H1 (cell line): ENCODE measurements at regions not wholly inside any gene's neighbourhood (a gene's known extent, or its start where the extent isn't known, plus 50 kb on each side); places are given as distances from the start of the nearest gene placed in this dataset.

ENCODE experiments used
- CTCF ChIA-PET: fragments of 300-600 bp; sonication (Branson Sonifier 250); formaldehyde crosslinking; loops from one replicate; lab custom pipeline; 2021; ENCODE audit not compliant: partially characterized antibody; lab: Charles Lee
- POLR2A ChIA-PET: fragments of 300-600 bp; sonication (Branson Sonifier 250); formaldehyde crosslinking; loops from one replicate; lab custom pipeline; 2021; ENCODE audit warnings: inconsistent platforms; ENCODE audit not compliant: partially characterized antibody; lab: Charles Lee
- DNase-seq, 2 experiments: peaks; one replicate each; pipeline versions ENCODE4 v3.0.0 to v3.0.0-alpha.2; 2010 to 2022; ENCODE audit warnings: low spot score in 2 of 2, low read depth in 1 of 2, mixed read lengths in 1 of 2
- FAIRE-seq: peaks from 2 replicates; lab custom pipeline; 2011; peaks lifted over from hg19 to GRCh38; lab: Jason Lieb, UNC
- H2AFZ ChIP-seq: 2 replicates; pipeline ENCODE4 v1.8.1; 2012; ENCODE audit warnings: low read length, inconsistent platforms
- H2AK5ac ChIP-seq: 2 replicates; pipeline ENCODE4 v1.6.1; 2013; ENCODE audit warnings: low read depth, low read length
- H2BK120ac ChIP-seq: replicated peaks from 2 replicates; pipeline ENCODE3; 2013; ENCODE audit warnings: low read depth, low read length, inconsistent platforms
- H2BK12ac ChIP-seq: 2 replicates; pipeline ENCODE4 v1.6.1; 2013; ENCODE audit warnings: low read depth, low read length
- H2BK15ac ChIP-seq: 2 replicates; pipeline ENCODE4 v1.6.1; 2013; ENCODE audit warnings: low read length
- H2BK20ac ChIP-seq: 2 replicates; pipeline ENCODE4 v1.6.1; 2013; ENCODE audit warnings: low read length
- H2BK5ac ChIP-seq: 2 replicates; pipeline ENCODE4 v1.6.1; 2013; ENCODE audit warnings: low read depth, low read length
- H3K14ac ChIP-seq: 2 replicates; pipeline ENCODE4 v1.6.1; 2013; ENCODE audit warnings: inconsistent platforms; ENCODE audit not compliant: insufficient read length
- H3K18ac ChIP-seq: 2 replicates; pipeline ENCODE4 v1.6.1; 2013; ENCODE audit warnings: low read length; ENCODE audit errors: extremely low read depth
- H3K23ac ChIP-seq: 2 replicates; pipeline ENCODE4 v1.6.1; 2013; ENCODE audit warnings: inconsistent platforms; ENCODE audit not compliant: insufficient read length
- H3K23me2 ChIP-seq: 2 replicates; pipeline ENCODE4 v1.6.1; 2013; ENCODE audit warnings: low read depth, low read length
- H3K27ac ChIP-seq: 2 replicates; pipeline ENCODE4 v1.6.1; 2011; ENCODE audit warnings: low read depth, low read length, inconsistent platforms
- H3K27me3 ChIP-seq, 4 experiments: replicated peaks in 1 of 4; 1 replicate in 1 of 4; 2 replicates in 3 of 4; pipeline versions ENCODE4 v1.6.1 to v1.8.1; 2011 to 2013; ENCODE audit warnings: low read length in 3 of 4, mild to moderate bottlenecking in 3 of 4, inconsistent platforms in 2 of 4, mixed read lengths in 2 of 4, moderate library complexity in 1 of 4; ENCODE audit not compliant: control insufficient read depth in 3 of 4, insufficient read depth in 3 of 4; ENCODE audit errors: extremely low read depth in 1 of 4
- H3K36me3 ChIP-seq, 4 experiments: 2 replicates each; pipeline versions ENCODE4 v1.6.1 to v1.8.1; 2011 to 2013; ENCODE audit warnings: mild to moderate bottlenecking in 4 of 4, low read length in 3 of 4, moderate library complexity in 2 of 4, control low read depth in 1 of 4, inconsistent platforms in 1 of 4; ENCODE audit not compliant: insufficient read depth in 4 of 4, control insufficient read depth in 2 of 4
- H3K4ac ChIP-seq: replicated peaks from 2 replicates; pipeline ENCODE3; 2013; ENCODE audit warnings: low read length, low read depth, mixed read lengths, inconsistent platforms; ENCODE audit not compliant: insufficient read length
- H3K4me1 ChIP-seq, 4 experiments: replicated peaks in 1 of 4; 1 replicate in 1 of 4; 2 replicates in 3 of 4; pipeline versions ENCODE4 v1.6.1 to v1.8.1; 2011 to 2013; ENCODE audit warnings: low read length in 3 of 4, inconsistent platforms in 2 of 4, mixed read lengths in 1 of 4; ENCODE audit not compliant: insufficient read depth in 4 of 4, control insufficient read depth in 3 of 4
- H3K4me2 ChIP-seq, 2 experiments: 2 replicates each; pipeline versions ENCODE4 v1.6.1 to v1.8.1; 2011 to 2013; ENCODE audit warnings: low read depth in 2 of 2, low read length in 2 of 2, control low read depth in 1 of 2, inconsistent platforms in 1 of 2, mild to moderate bottlenecking in 1 of 2; ENCODE audit not compliant: insufficient read depth in 1 of 2
- H3K4me3 ChIP-seq, 4 experiments: fragments of 200-600, 300-600 bp in 1 of 4; sonication (generic), shearing (Covaris generic), sonication (Bioruptor Twin) in 1 of 4; 2 replicates each; pipeline versions ENCODE4 v1.5.1 to v1.8.1; 2011 to 2016; ENCODE audit warnings: low read length in 4 of 4, low read depth in 3 of 4, control low read depth in 2 of 4, inconsistent platforms in 2 of 4, mild to moderate bottlenecking in 2 of 4, mixed read lengths in 1 of 4, moderate library complexity in 1 of 4; ENCODE audit not compliant: insufficient read depth in 2 of 4; ENCODE audit errors: extremely low read depth in 1 of 4
- H3K56ac ChIP-seq: replicated peaks from 2 replicates; pipeline ENCODE3; 2013; ENCODE audit warnings: low read depth, mild to moderate bottlenecking, mixed read lengths, low read length, inconsistent platforms; ENCODE audit not compliant: insufficient read length
- H3K79me1 ChIP-seq: 2 replicates; pipeline ENCODE4 v1.6.1; 2013; ENCODE audit warnings: low read depth, low read length, control low read depth
- H3K79me2 ChIP-seq, 2 experiments: 2 replicates each; pipeline versions ENCODE4 v1.6.1 to v1.8.1; 2012 to 2013; ENCODE audit warnings: low read length in 2 of 2, mild to moderate bottlenecking in 2 of 2, inconsistent platforms in 1 of 2; ENCODE audit not compliant: insufficient read depth in 2 of 2, control insufficient read depth in 1 of 2
- H3K9ac ChIP-seq, 4 experiments: replicated peaks in 1 of 4; 1 replicate in 1 of 4; 2 replicates in 3 of 4; pipeline versions ENCODE4 v1.6.1 to v1.8.1; 2011 to 2013; ENCODE audit warnings: low read depth in 3 of 4, low read length in 3 of 4, control low read depth in 2 of 4, mild to moderate bottlenecking in 2 of 4, moderate library complexity in 2 of 4, inconsistent platforms in 1 of 4; ENCODE audit errors: extremely low read depth in 1 of 4
- H3K9me3 ChIP-seq, 2 experiments: 2 replicates each; pipeline versions ENCODE4 v1.6.1 to v1.8.1; 2012 to 2013; ENCODE audit warnings: mild to moderate bottlenecking in 2 of 2, moderate library complexity in 2 of 2, control low read depth in 1 of 2, inconsistent platforms in 1 of 2, low read depth in 1 of 2, low read length in 1 of 2, mixed read lengths in 1 of 2; ENCODE audit not compliant: insufficient read depth in 2 of 2
- H4K20me1 ChIP-seq, 2 experiments: replicated peaks in 1 of 2; 2 replicates each; pipeline versions ENCODE3 to v1.8.1; 2011 to 2013; ENCODE audit warnings: inconsistent platforms in 2 of 2, low read length in 2 of 2, mild to moderate bottlenecking in 1 of 2; ENCODE audit not compliant: insufficient read depth in 2 of 2, control insufficient read depth in 1 of 2
- H4K5ac ChIP-seq: 2 replicates; pipeline ENCODE4 v1.6.1; 2013; ENCODE audit warnings: low read length, low read depth, mixed read lengths, inconsistent platforms; ENCODE audit not compliant: insufficient read length
- H4K8ac ChIP-seq: 2 replicates; pipeline ENCODE4 v1.8.0; 2013; ENCODE audit warnings: mild to moderate bottlenecking, moderate library complexity, low read length, inconsistent platforms; ENCODE audit not compliant: insufficient read depth; ENCODE audit errors: extremely low read depth
- H4K91ac ChIP-seq: replicated peaks from 2 replicates; pipeline ENCODE3; 2013; ENCODE audit warnings: low read length, mixed read lengths, inconsistent platforms; ENCODE audit not compliant: insufficient read length
- BACH1 ChIP-seq: IDR thresholded peaks from 2 replicates; pipeline ENCODE4 v1.6.1; 2012; ENCODE audit warnings: low read length, improper control_type of control experiment
- CBX8 ChIP-seq: fragments of 300-800, 300-1000 bp; sonication (generic); IDR thresholded peaks from 2 replicates; pipeline ENCODE4 v1.7.1; 2016; ENCODE audit warnings: low read depth, low read length, borderline replicate concordance
- JUN ChIP-seq: IDR thresholded peaks from 2 replicates; pipeline ENCODE4 v1.6.1; 2011; ENCODE audit warnings: low read depth, mild to moderate bottlenecking, improper control_type of control experiment, low read length
- NANOG ChIP-seq: IDR thresholded peaks from 2 replicates; pipeline ENCODE4 v1.6.1; 2011; ENCODE audit warnings: low read length, low read depth, mild to moderate bottlenecking, inconsistent platforms; ENCODE audit not compliant: insufficient read depth, poor library complexity, severe bottlenecking
- NRF1 ChIP-seq: IDR thresholded peaks from 2 replicates; pipeline ENCODE4 v1.6.1; 2011; ENCODE audit warnings: mild to moderate bottlenecking, low read depth, low read length, improper control_type of control experiment
- POLR2AphosphoS5 ChIP-seq: IDR thresholded peaks from 2 replicates; pipeline ENCODE4 v1.6.1; 2011; ENCODE audit warnings: low read depth, low read length
- POU5F1 ChIP-seq: IDR thresholded peaks from 2 replicates; pipeline ENCODE4 v1.6.1; 2011; ENCODE audit warnings: low read depth, mild to moderate bottlenecking, low read length, moderate library complexity
- RBBP5 ChIP-seq: IDR thresholded peaks from 2 replicates; pipeline ENCODE4 v1.7.1; 2012; ENCODE audit warnings: low read depth, mild to moderate bottlenecking, inconsistent platforms, low read length, moderate library complexity, borderline replicate concordance
- WGBS, 2 experiments: shearing (Covaris generic) in 1 of 2; methylation state at CpG; one replicate each; pipeline versions ENCODE4 v1.1.6 to v1.1.7; 2013 to 2015; ENCODE audit warnings: low lambda C conversion rate in 2 of 2, mixed read lengths in 2 of 2, inconsistent platforms in 1 of 2, low coverage in 1 of 2, missing lambda C conversion rate in 1 of 2; ENCODE audit not compliant: insufficient replicate concordance in 2 of 2, insufficient coverage in 1 of 2, insufficient read length in 1 of 2; ENCODE audit errors: extremely low coverage in 1 of 2, missing lambda C conversion rate in 1 of 2; 5-methylcytosine and 5-hydroxymethylcytosine counted together
- TF ChIP-seq, protein P1 (sequence below): IDR thresholded peaks from 2 replicates; pipeline ENCODE4 v1.6.1; 2012; ENCODE audit warnings: inconsistent platforms
- TF ChIP-seq, protein P2 (sequence below): IDR thresholded peaks from 2 replicates; pipeline ENCODE4 v1.6.1; 2012; ENCODE audit warnings: low read length, inconsistent platforms

- no peak overlapping the region for H4K5ac ChIP-seq
- no peak overlapping the region for H2BK15ac ChIP-seq
- no peaks in the 10 kb centered on the region for H3K79me2 ChIP-seq
- no peak overlapping the region for H3K23ac ChIP-seq
- no peaks in the 10 kb centered on the region for H3K23me2 ChIP-seq
- H3K4me2 ChIP-seq: no peak overlapping the region
- H4K91ac ChIP-seq: no peak overlapping the region
- H3K4me3 ChIP-seq: no peak overlapping the region
- no peak overlapping the region for H3K4ac ChIP-seq
- no peaks in the 10 kb centered on the region for H3K79me1 ChIP-seq
- H2BK120ac ChIP-seq: no peak overlapping the region
- H2AFZ ChIP-seq: peak overlapping the region; percentile 92
- H3K36me3 ChIP-seq: no peaks in the 10 kb centered on the region
- H4K8ac ChIP-seq: no peak overlapping the region
- CTCF ChIA-PET: interaction anchor here (0.7 to 1.5 kb wide), 3 partner anchors 8 to 177 kb away, joined by 3 to 8 read pairs (median 4); no protein-coding TSS in a partner anchor
- POLR2A ChIA-PET: interaction anchor here (0.9 kb wide), 1 partner anchor 12 kb away, joined by 3 read pairs; no protein-coding TSS in a partner anchor
- H3K27me3 ChIP-seq: no peaks in the 10 kb centered on the region
- peaks cover 0 to 4% (median 2%) of the 10 kb centered on the region in 4 experiments; a peak in 3 of 7 replicates for H3K4me1 ChIP-seq
- FAIRE-seq: no peak
- no peak overlapping the region; the same call in 1 of the 2 replicates for H3K18ac ChIP-seq
- no peak overlapping the region; the same call in 1 of the 2 replicates for H2BK12ac ChIP-seq
- no peak overlapping the region for H2BK20ac ChIP-seq
- H3K9ac ChIP-seq: no peak overlapping the region
- no peak overlapping the region for H2AK5ac ChIP-seq
- no peaks in the 10 kb centered on the region for H4K20me1 ChIP-seq
- H2BK5ac ChIP-seq: no peak overlapping the region
- H3K9me3 ChIP-seq: no peaks in the 10 kb centered on the region
- WGBS, 2 experiments: 82% methylated on average over 6 of the region's 6 CpGs; no CpG with 5 or more reads in 1 of the 2 experiments
- no peak overlapping the region for H3K56ac ChIP-seq
- H3K14ac ChIP-seq: no peak overlapping the region
- no peak overlapping the region for H3K27ac ChIP-seq
- no peak for DNase-seq
- TF ChIP-seq POLR2AphosphoS5: no peak
- no peak for TF ChIP-seq NRF1
- no peak for TF ChIP-seq RBBP5
- TF ChIP-seq, protein P1, sequence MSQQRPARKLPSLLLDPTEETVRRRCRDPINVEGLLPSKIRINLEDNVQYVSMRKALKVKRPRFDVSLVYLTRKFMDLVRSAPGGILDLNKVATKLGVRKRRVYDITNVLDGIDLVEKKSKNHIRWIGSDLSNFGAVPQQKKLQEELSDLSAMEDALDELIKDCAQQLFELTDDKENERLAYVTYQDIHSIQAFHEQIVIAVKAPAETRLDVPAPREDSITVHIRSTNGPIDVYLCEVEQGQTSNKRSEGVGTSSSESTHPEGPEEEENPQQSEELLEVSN: no peak
- TF ChIP-seq CBX8: no peak
- TF ChIP-seq, protein P2, sequence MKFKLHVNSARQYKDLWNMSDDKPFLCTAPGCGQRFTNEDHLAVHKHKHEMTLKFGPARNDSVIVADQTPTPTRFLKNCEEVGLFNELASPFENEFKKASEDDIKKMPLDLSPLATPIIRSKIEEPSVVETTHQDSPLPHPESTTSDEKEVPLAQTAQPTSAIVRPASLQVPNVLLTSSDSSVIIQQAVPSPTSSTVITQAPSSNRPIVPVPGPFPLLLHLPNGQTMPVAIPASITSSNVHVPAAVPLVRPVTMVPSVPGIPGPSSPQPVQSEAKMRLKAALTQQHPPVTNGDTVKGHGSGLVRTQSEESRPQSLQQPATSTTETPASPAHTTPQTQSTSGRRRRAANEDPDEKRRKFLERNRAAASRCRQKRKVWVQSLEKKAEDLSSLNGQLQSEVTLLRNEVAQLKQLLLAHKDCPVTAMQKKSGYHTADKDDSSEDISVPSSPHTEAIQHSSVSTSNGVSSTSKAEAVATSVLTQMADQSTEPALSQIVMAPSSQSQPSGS: no peak
- no peak for TF ChIP-seq BACH1
- no peak for TF ChIP-seq POU5F1
- no peak for TF ChIP-seq JUN
- TF ChIP-seq NANOG: no peak
Measured at GRCh38 chr12:97142737-97143410, 235.8 kb downstream of the NEDD1 start.
